ENCODE measurements at regions not wholly inside any gene's neighbourhood (a gene's known extent, or its start where the extent isn't known, plus 50 kb on each side); places are given as distances from the start of the nearest gene placed in this dataset.

DNA sequence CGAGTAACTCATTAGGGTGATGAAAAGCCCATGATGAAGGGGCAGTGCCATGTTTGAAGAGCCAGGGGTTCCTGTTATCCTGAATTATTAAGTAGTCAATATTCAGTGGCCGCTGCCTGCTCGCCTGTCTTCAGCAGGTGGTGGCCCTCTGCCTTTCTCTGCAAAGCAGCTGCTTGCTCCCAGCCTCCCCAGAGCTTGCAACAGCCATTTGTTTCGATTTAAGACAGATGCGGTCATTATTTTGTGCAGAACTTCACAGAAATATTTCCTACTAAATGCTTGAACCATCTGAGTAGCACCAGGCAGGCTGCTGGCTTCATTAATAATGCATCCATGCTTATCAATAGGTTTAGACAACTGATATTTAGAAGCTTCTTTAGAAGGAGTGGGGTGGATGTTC is 104.3 kb upstream of the TTC29 start:
- H3K9me3 ChIP-seq = peaks cover 0 to 7% (median 0%) of the 10 kb centered on the region in 11 donors
- ATAC-seq (peak in 1 of 8 donors; percentile 19), DNase-seq (no peak)
- intact Hi-C loops (cut with DNase I) = no loop called here
- WGBS, 2 donors = 75 to 88% methylated on average over 5 of the region's 5 CpGs
- peak overlapping the region in 1 of 10 donors; percentile 27 for H3K27ac ChIP-seq
- no peak overlapping the region for H3K4me3 ChIP-seq
- TF ChIP-seq CTCF (IDR thresholded peaks at IDR 0.05) = no peak
- peaks cover 0 to 4% (median 0%) of the 10 kb centered on the region in 7 donors for H3K27me3 ChIP-seq
- no peaks in the 10 kb centered on the region for H3K36me3 ChIP-seq
- peaks cover 0 to 11% (median 3%) of the 10 kb centered on the region in 9 donors for H3K4me1 ChIP-seq

DNA sequence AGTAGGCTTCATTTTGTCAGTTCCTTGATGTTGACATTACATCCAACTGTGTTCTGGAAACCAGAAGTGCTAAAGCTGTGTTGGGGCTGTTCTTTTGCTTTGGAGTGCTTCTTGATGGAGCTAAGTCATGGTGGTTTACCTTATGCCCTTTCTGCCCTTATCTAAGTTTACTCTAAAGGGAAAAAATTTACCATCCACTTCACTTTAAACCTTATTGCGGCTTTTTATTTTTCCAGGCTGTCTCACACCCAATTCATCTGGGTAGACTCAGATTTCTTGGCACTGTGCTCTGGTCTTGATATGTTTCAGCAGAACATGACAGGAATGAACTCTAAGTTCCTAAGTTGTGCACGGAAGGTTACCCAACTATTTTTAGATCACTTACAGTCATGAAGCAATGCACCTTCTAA is 104.7 kb upstream of the TTC29 start:
- Histone ChIP-seq H3K4me1 (peaks cover 0 to 11% (median 3%) of the 10 kb centered on the region in 9 donors), H3K4me3 (no peak overlapping the region), H3K27me3 (peaks cover 0 to 4% (median 0%) of the 10 kb centered on the region in 7 donors), H3K27ac (peak overlapping the region in 1 of 10 donors; percentile 27), H3K36me3 (no peaks in the 10 kb centered on the region), H3K9me3 (peaks cover 0 to 7% (median 0%) of the 10 kb centered on the region in 11 donors)
- ATAC-seq (peak in 5 of 8 donors; percentile 55 to 92 (median 61)), DNase-seq (no peak)
- intact Hi-C loops (cut with DNase I) = no loop called here
- no peak for TF ChIP-seq CTCF (IDR thresholded peaks at IDR 0.05)
- WGBS, 2 donors = 13 to 18% methylated on average over 2 of the region's 2 CpGs

DNA sequence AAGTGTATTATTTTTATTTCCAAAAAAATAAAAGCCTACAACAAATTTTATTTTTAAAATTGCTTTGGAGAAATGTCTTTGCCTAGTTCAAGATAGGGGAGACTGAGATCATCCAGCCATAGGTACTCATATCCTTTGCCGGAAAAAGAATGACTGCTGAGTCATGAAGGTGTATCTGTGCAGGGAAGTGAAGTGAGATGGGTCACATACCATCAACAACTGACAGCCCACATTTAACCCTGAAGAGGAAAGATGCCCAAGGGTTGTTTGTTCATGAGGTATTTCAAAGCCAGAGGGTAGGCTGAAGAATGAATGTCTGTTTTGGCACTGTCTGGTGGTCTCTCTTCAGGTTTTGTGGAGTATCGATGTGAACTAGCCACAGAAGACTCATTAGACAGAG is 106.7 kb upstream of the TTC29 start:
- no peak overlapping the region for H3K4me3 ChIP-seq
- H3K36me3 ChIP-seq = no peaks in the 10 kb centered on the region
- H3K27ac ChIP-seq = no peak overlapping the region
- H3K27me3 ChIP-seq = no peaks in the 10 kb centered on the region
- ATAC-seq = no peak
- no peak for TF ChIP-seq CTCF (IDR thresholded peaks at IDR 0.05)
- peaks cover 0 to 7% (median 0%) of the 10 kb centered on the region in 11 donors for H3K9me3 ChIP-seq
- H3K4me1 ChIP-seq = peaks cover 0 to 14% (median 5%) of the 10 kb centered on the region in 9 donors
- intact Hi-C loops (cut with DNase I) = no loop called here
- no peak for DNase-seq
- WGBS, 2 donors = 82 to 83% methylated on average over 2 of the region's 2 CpGs

GRCh38 chr4:147054228-147054872 is 108.7 kb upstream of the TTC29 start:
- no peak for TF ChIP-seq CTCF (IDR thresholded peaks at IDR 0.05)
- no peak for ATAC-seq
- 55 to 65% methylated on average over 2 of the region's 2 CpGs for whole genome bisulfite sequencing, 2 donors
- Histone ChIP-seq H3K4me3 (no peak overlapping the region), H3K4me1 (peaks cover 0 to 14% (median 5%) of the 10 kb centered on the region in 9 donors), H3K27ac (no peak overlapping the region), H3K36me3 (no peaks in the 10 kb centered on the region), H3K27me3 (no peaks in the 10 kb centered on the region), H3K9me3 (peaks cover 0 to 7% (median 0%) of the 10 kb centered on the region in 11 donors)
- no peak for DNase-seq
- intact Hi-C loops (cut with DNase I) = no loop called here

Measured in heart right ventricle (tissue), 16 donors.